Forelimb muscle (tissue), 1 donor: ENCODE measurements at regions not wholly inside any gene's neighbourhood (a gene's known extent, or its start where the extent isn't known, plus 50 kb on each side); places are given as distances from the start of the nearest gene placed in this dataset.

Experiments used
- DNase-seq: peaks from one replicate; pipeline ENCODE4 v3.0.0-alpha.2; 2013; ENCODE audit warnings: low read depth

DNA sequence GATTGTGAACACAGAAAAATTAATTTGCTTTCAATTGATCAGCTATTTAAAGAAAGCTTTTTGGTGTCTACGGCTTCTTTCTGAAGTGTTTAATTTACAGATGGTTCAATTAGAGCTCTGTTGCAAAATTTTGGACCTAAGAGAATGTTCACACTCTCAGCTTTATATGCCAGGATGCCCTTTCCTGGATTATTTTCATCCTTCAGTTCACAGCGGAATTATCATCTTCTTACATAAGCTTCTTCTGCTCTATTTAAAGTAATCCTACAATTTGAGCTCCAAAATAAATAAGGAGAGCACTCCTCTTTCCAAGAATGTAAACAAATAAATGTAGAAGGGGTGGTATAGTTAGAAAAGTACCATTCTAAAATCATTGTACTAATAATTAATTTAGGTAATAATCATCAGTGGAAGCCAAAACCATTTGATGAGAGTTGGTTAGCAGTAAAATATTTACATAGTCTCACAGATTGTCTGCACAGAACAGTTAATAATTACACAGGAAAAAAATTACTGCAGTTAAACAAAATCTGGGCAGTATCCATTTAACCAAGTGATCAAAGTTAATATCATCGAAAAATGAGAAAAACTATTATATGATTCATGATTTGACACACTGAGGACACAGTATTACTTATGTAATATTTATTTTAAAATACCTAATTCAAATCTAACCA, 298.0 kb upstream of the TMEM229A start:
- DNase-seq = no peak

DNA sequence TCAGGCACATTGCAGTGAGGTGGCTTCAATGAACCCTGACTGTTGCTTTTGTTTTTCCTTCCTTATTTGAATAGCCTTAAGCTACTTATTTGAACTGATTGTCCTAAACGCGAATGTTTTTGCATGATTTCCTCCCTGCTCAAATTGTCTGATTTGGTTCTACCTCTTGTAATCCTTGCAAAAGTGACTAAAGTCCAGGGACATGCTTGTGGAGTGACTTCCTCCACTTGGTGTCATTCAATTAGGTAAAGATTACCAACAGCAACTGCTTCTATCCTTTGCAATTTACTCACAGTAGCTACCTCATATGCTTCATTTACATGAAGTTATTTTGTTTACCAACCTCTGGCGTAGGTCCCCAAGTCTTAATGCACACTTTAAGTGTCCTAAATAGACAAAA, 295.9 kb upstream of the TMEM229A start:
- DNase-seq = no peak

DNA sequence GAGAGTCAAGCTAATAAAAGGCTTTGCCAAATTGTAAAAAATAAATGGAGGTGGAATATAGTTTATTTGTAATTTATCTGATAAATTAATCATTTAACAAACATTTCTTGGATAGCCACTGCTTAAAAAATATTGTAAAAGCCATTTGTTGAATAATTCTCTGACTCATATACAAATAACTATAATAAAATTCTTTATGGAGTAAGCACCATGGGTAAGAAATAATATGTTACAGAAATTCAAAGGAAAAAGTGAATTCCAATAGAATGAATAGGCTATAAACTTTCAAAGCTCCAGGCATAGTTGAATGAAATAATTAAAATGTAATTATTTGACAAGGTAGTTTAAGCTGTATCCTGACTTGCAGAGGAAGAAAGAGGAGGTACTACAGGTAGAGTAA, 291.4 kb upstream of the TMEM229A start:
- DNase-seq = no peak

- DNase-seq = no peak
Measured at GRCh38 chr7:124323597-124323996, 290.7 kb upstream of the TMEM229A start.

GRCh38 chr7:124322561-124322960, 289.7 kb upstream of the TMEM229A start:
- DNase-seq = no peak

GRCh38 chr7:124318721-124319450, 286.0 kb upstream of the TMEM229A start:
- no peak for DNase-seq

DNA sequence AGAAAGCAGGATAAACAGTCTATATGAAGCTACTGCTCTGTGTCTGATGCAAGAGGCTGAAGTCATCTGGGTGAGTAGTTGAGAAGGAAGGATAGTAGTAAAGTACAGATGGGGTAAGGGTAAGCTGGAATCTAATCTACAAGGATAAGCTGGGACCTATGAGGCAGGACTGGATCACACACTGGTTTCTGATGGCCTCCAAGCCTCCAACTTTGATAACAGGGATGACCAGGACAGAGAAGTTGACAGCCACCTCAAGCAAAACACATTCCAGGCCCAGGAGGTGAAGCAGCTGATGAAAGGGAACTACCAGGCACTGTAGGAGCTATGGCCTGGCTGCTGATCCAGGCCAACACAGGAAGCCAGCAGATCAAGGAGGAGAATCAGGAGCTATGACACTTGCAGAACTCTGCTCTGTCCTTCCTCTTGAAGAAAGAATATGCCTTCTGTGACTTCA, 278.1 kb upstream of the TMEM229A start:
- DNase-seq = no peak

GRCh38 chr7:124308384-124308783, 275.5 kb upstream of the TMEM229A start:
- DNase-seq = no peak

DNA sequence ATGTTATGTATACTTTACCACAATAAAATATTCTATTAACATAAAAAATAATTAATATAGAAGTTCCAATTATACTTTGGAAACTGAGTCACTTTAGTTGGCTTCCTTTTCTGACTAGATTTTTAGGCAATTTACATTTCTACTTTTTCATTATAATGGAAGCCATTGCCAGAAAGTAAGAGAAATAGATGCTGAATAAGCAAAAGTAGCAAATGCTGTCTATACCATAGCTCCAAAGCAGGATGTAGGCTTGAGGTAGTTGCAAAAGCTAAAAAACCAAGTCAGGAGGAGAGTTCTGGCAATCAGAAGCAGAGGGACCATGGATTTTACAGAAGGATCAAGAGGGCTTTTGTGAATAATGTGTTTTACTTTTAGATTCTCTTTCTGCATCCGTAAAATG, 262.4 kb upstream of the TMEM229A start:
- no peak for DNase-seq

- DNase-seq = no peak
Measured at GRCh38 chr7:124284937-124285336, 252.1 kb upstream of the TMEM229A start.

GRCh38 chr7:124276005-124276622, 243.2 kb upstream of the TMEM229A start:
- no peak for DNase-seq

GRCh38 chr7:124275411-124275810, 242.5 kb upstream of the TMEM229A start:
- no peak for DNase-seq

- no peak for DNase-seq
Measured at GRCh38 chr7:124269774-124270173, 236.9 kb upstream of the TMEM229A start.

GRCh38 chr7:124267154-124267553, 234.3 kb upstream of the TMEM229A start:
- DNase-seq = no peak

DNA sequence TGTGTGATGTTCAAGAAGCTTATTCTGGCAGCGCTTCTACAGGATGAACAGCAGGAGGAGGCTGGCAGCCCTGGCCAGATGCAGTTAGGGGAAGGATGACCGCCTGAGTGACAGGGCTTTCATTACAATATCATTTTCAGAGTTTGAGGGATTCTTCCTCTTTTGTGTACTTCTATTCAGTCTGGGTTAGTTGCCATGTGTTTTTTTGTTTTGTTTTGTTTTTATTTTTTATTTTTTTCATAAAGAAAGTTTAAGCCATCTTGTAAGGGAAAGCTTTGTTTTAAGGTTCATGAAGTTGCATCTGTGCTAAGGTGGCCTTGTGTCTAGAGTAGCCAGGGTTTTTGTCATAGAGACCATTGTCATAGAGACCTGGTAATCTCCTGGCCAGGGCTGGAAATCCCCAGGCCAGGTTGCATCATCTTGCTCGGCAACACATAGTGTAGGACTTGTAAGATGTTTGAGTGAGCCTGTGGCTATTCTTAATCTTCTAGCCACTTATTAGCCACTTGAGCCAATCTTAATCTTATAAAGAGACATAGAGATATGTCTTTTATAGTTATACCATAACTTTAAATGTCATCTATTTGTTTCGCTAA, 230.5 kb upstream of the TMEM229A start:
- DNase-seq = no peak

GRCh38 chr7:124261710-124262109, 228.8 kb upstream of the TMEM229A start:
- no peak for DNase-seq

DNA sequence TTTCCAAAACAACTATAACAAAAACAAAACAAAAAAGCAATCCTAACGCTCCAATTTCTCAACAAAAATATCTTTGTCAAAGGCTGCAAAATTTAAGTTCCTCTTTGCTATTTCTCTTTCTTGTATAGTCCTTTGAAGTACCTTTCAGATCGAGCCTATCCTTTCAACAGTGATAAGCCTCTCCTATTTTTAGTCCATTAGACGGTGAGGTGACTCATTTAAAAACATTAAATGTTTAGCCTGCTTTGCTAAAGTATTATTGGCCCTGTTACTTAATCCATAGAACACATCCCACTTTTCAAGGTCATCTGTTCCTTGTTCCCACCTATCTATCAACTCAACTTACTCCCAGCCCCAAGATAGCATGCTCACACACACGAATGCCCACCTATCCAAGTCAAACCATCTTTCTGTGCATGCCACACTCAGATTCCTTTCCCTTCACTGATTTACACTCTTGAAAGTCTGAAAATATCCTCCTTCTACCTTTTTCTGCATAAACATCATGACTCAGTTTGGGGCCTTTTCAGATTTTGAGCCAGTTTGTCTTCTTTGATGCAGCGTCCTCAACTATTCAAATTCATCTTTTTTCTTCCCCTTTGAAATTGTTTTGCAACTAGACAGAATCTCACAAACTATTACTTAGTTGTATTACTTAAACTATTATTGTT, 224.9 kb upstream of the TMEM229A start:
- DNase-seq = no peak

DNA sequence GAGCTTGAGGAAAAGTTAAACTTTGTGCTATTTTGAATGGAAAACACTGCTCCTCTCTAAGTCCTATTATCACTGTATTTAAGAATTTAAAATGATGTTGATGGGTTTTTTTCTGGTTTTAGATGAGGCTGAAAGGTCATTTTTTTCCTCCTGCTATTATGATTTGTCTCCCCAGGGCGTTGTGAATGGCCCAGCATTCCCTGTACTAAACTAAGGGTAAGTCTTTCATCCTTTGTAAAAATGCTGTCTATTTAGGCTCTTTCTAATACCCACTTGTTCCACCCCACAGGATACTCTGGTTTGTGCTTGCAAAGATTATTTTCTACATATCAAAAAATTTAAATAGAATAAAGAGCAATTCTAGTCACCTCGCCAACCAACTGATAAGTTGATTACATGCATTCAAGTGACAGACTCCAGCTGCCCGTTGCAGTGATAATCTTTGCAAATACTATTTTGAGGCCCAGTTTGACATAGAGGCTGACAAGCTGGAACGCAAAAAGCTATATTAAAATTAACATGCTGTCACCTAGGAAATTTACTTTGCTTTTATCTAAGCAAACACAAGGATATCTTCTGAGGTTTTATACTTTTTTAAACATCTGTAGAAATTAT, 222.3 kb upstream of the TMEM229A start:
- no peak for DNase-seq

- no peak for DNase-seq
Measured at GRCh38 chr7:124254396-124254795, 221.5 kb upstream of the TMEM229A start.

- no peak for DNase-seq
Measured at GRCh38 chr7:124251636-124252035, 218.8 kb upstream of the TMEM229A start.

DNA sequence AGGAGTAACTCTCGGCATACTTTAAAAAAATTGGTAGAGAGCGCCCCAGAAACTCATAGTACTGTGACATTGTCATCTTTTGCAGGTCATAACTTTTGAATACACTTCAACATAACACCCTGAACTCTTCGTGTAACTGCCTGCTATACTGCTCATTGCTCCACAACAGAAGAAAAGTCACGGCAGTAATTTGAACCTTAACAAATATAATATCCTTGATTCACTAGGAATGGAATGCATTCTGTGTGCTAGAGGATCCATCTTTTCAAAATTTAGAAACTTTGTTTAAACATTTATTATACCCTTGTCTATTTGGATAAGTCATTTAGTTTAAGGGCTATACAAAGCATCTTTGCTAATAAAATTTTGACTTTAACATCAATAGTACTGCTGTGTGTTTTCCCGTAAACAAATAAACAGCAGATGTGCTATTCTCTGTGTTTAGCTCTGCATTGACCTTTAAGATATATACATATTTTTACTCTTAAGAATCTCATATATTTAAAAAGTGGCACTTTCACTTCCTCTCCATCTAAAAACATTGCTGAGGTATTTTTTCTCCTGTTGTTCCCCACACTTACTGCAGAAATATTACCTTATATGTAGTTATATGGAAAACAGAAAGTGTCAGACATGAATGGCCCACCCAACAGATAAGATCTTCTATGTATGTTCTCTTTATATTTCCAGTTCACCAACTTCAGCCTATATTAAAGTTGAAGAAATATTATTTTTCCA, 217.6 kb upstream of the TMEM229A start:
- no peak for DNase-seq
